B cell (primary cell): ENCODE measurements at regions not wholly inside any gene's neighbourhood (a gene's known extent, or its start where the extent isn't known, plus 50 kb on each side); places are given as distances from the start of the nearest gene placed in this dataset.

ENCODE experiments used
- ATAC-seq: fragments of 200-7000 bp; cut with Tn5 transposase; one replicate; pipeline ENCODE4 v1.10.0; 2021; ENCODE audit warnings: low read depth, mild to moderate bottlenecking, moderate number of reproducible peaks, moderate library complexity
- CTCF ChIA-PET: fragments of 350-600 bp; sonication (Branson Sonifier 250); formaldehyde crosslinking; loops from one replicate; lab custom pipeline; 2021; ENCODE audit warnings: antibody characterized with exemption, inconsistent platforms; lab: Charles Lee
- POLR2A ChIA-PET: fragments of 350-600 bp; sonication (Branson Sonifier 250); formaldehyde crosslinking; loops from one replicate; lab custom pipeline; 2021; ENCODE audit warnings: antibody characterized with exemption; lab: Charles Lee
- DNase-seq: peaks from one replicate; pipeline ENCODE4 v3.0.0; 2013
- H2AFZ ChIP-seq: 2 replicates; pipeline ENCODE4 v1.6.1; 2012; ENCODE audit warnings: mild to moderate bottlenecking, low read depth, low read length; ENCODE audit not compliant: insufficient read depth, poor library complexity, severe bottlenecking
- H3K27ac ChIP-seq, 2 donors: 1 replicate in 1 of 2; 2 replicates in 1 of 2; pipeline ENCODE4 v1.5.1; 2012 to 2013; ENCODE audit warnings: low read length in 2 of 2, mild to moderate bottlenecking in 2 of 2, moderate library complexity in 1 of 2
- H3K27me3 ChIP-seq, 4 experiments: fragments of 200-600 bp in 1 of 4; sonication (generic) in 1 of 4; replicated peaks in 1 of 4; 1 replicate in 2 of 4; 2 replicates in 2 of 4; pipeline versions ENCODE4 v1.6.1 to v1.7.0; 2013 to 2016; ENCODE audit warnings: low read length in 3 of 4, mild to moderate bottlenecking in 2 of 4, mixed read lengths in 1 of 4, moderate library complexity in 1 of 4; ENCODE audit not compliant: insufficient read depth in 4 of 4, control insufficient read depth in 3 of 4; ENCODE audit errors: control extremely low read depth in 1 of 4
- H3K36me3 ChIP-seq, 2 experiments: replicated peaks in 1 of 2; 1 replicate in 1 of 2; 2 replicates in 1 of 2; pipeline versions ENCODE4 v1.6.1 to v1.7.1; 2013; ENCODE audit warnings: low read length in 1 of 2; ENCODE audit not compliant: insufficient read depth in 2 of 2, control insufficient read depth in 1 of 2; ENCODE audit errors: control extremely low read depth in 1 of 2, extremely low read depth in 1 of 2
- H3K4me1 ChIP-seq, 2 donors: fragments of 200-600 bp in 1 of 2; sonication (generic) in 1 of 2; 1 replicate in 1 of 2; 2 replicates in 1 of 2; pipeline versions ENCODE4 v1.5.1 to v1.6.1; 2013 to 2017; ENCODE audit warnings: low read length in 2 of 2; ENCODE audit not compliant: control insufficient read depth in 2 of 2, insufficient read depth in 2 of 2
- H3K4me2 ChIP-seq: replicated peaks from 2 replicates; pipeline ENCODE3; 2012; ENCODE audit warnings: mild to moderate bottlenecking, low read depth, low read length; ENCODE audit not compliant: poor library complexity, severe bottlenecking
- H3K4me3 ChIP-seq, 5 experiments: fragments of 200-600 bp in 1 of 5; sonication (generic) in 1 of 5; 1 replicate in 3 of 5; 2 replicates in 2 of 5; pipeline versions ENCODE4 v1.5.1 to v1.7.0; 2011 to 2016; ENCODE audit warnings: low read length in 4 of 5, mild to moderate bottlenecking in 4 of 5, low read depth in 2 of 5, control low read depth in 1 of 5, moderate library complexity in 1 of 5; ENCODE audit not compliant: insufficient read depth in 1 of 5; ENCODE audit errors: control extremely low read depth in 1 of 5, extremely low read depth in 1 of 5
- H3K79me2 ChIP-seq: fragments of 200-600 bp; sonication (generic); one replicate; pipeline ENCODE4 v1.6.0; 2016; ENCODE audit warnings: low read length; ENCODE audit not compliant: control insufficient read depth, insufficient read depth
- H3K9ac ChIP-seq: fragments of 200-600 bp; sonication (generic); 2 replicates; pipeline ENCODE4 v1.6.1; 2017; ENCODE audit warnings: mild to moderate bottlenecking, low read length, moderate library complexity
- H3K9me3 ChIP-seq, 3 donors: one replicate each; pipeline versions ENCODE4 v1.6.1 to v1.7.1; 2013; ENCODE audit warnings: low read length in 2 of 3; ENCODE audit not compliant: control insufficient read depth in 2 of 3, insufficient read depth in 1 of 3; ENCODE audit errors: control extremely low read depth in 1 of 3
- H4K20me1 ChIP-seq: 2 replicates; pipeline ENCODE4 v1.6.0; 2012; ENCODE audit warnings: mild to moderate bottlenecking, low read length; ENCODE audit not compliant: insufficient read depth, control insufficient read depth, poor library complexity, severe bottlenecking
- H3K27ac Mint-ChIP-seq: one replicate; pipeline ENCODE4 v1.8.0; 2021; ENCODE audit warnings: mixed read lengths
- H3K27me3 Mint-ChIP-seq: one replicate; pipeline ENCODE4 v1.8.0; 2021; ENCODE audit warnings: mixed read lengths
- H3K4me1 Mint-ChIP-seq: one replicate; pipeline ENCODE4 v1.8.0; 2021; ENCODE audit warnings: mixed read lengths
- H3K4me3 Mint-ChIP-seq: one replicate; pipeline ENCODE4 v1.8.0; 2021; ENCODE audit warnings: mixed read lengths
- H3K9me3 Mint-ChIP-seq: one replicate; pipeline ENCODE4 v1.8.0; 2022; ENCODE audit warnings: mixed read lengths; ENCODE audit not compliant: insufficient read depth
- CTCF ChIP-seq: fragments of 200-600 bp; IDR thresholded peaks from one replicate; pipeline ENCODE4 v1.8.0; 2022; ENCODE audit warnings: antibody characterized with exemption, mild to moderate bottlenecking
- EZH2 ChIP-seq: IDR thresholded peaks from 2 replicates; pipeline ENCODE4 v1.6.1; 2012; ENCODE audit warnings: borderline replicate concordance, low read depth, mild to moderate bottlenecking, moderate library complexity, low read length; ENCODE audit not compliant: insufficient read depth, poor library complexity, severe bottlenecking
- WGBS: methylation state at CpG from one replicate; pipeline ENCODE4 v1.1.5; 2013; ENCODE audit warnings: missing lambda C conversion rate; ENCODE audit not compliant: insufficient coverage; 5-methylcytosine and 5-hydroxymethylcytosine counted together
- intact Hi-C: fragments of 100-400 bp; cut with micrococcal nuclease; formaldehyde crosslinking; loops from one replicate; pipeline ENCODE4 v1.10.0; 2022

- Mint-ChIP-seq H3K9me3 (peaks cover 2% of the 10 kb centered on the region), H3K4me3 (no peak overlapping the region), H3K27ac (no peak overlapping the region), H3K4me1 (no peaks in the 10 kb centered on the region), H3K27me3 (no peaks in the 10 kb centered on the region)
- CTCF ChIA-PET, result no interaction called here
- Histone ChIP-seq H3K27me3 (no peaks in the 10 kb centered on the region), H3K79me2 (no peaks in the 10 kb centered on the region), H3K9me3 (peaks cover 0 to 2% (median 0%) of the 10 kb centered on the region in 3 donors), H3K9ac (no peak overlapping the region), H3K36me3 (no peaks in the 10 kb centered on the region), H3K27ac (no peak overlapping the region), H2AFZ (no peak overlapping the region), H3K4me3 (no peak overlapping the region), H3K4me1 (no peaks in the 10 kb centered on the region), H3K4me2 (no peak overlapping the region), H4K20me1 (no peaks in the 10 kb centered on the region)
- intact Hi-C loops, result no loop called here
- POLR2A ChIA-PET, result no interaction called here
- TF ChIP-seq EZH2 (no peak), CTCF (peak; percentile 30)
- no peak for ATAC-seq
- no peak for DNase-seq
- WGBS, result 83% methylated on average over 1 of the region's 3 CpGs
Measured at GRCh38 chr21:21858502-21859334, 860.5 kb downstream of the NCAM2 start.

- no peak overlapping the region for H3K4me3 Mint-ChIP-seq
- H3K27me3 ChIP-seq, result no peaks in the 10 kb centered on the region
- no peaks in the 10 kb centered on the region for H3K79me2 ChIP-seq
- no peak overlapping the region for H3K9ac ChIP-seq
- intact Hi-C loops, result no loop called here
- no peaks in the 10 kb centered on the region for H3K4me1 ChIP-seq
- H3K27me3 Mint-ChIP-seq, result no peaks in the 10 kb centered on the region
- H3K36me3 ChIP-seq, result no peaks in the 10 kb centered on the region
- H2AFZ ChIP-seq, result no peak overlapping the region
- ChIA-PET CTCF (no interaction called here), POLR2A (no interaction called here)
- WGBS, result no CpG with 5 or more reads among the region's 2 CpGs
- H3K4me1 Mint-ChIP-seq, result no peaks in the 10 kb centered on the region
- H3K4me2 ChIP-seq, result no peak overlapping the region
- H3K9me3 Mint-ChIP-seq, result peaks cover 2% of the 10 kb centered on the region
- peaks cover 0 to 2% (median 0%) of the 10 kb centered on the region in 3 donors for H3K9me3 ChIP-seq
- no peak overlapping the region for H3K27ac ChIP-seq
- ATAC-seq, result no peak
- H3K4me3 ChIP-seq, result no peak overlapping the region
- H3K27ac Mint-ChIP-seq, result no peak overlapping the region
- H4K20me1 ChIP-seq, result no peaks in the 10 kb centered on the region
- no peak for DNase-seq
- TF ChIP-seq EZH2, result no peak
- TF ChIP-seq CTCF, result no peak
Measured at GRCh38 chr21:21860888-21861287, 862.7 kb downstream of the NCAM2 start.
